HG03280 (cell line): ENCODE measurements at regions not wholly inside any gene's neighbourhood (a gene's known extent, or its start where the extent isn't known, plus 50 kb on each side); places are given as distances from the start of the nearest gene placed in this dataset.
"Not testable (repeated sequence)": the region's sequence is repeated elsewhere in the genome, so short reads cannot be mapped to it uniquely, and the experiment has no call there.

Experiments used
- ATAC-seq: cut with Tn5 transposase; IDR thresholded peaks from one replicate; pipeline ENCODE4 v1.9.1; 2021; ENCODE audit warnings: mild to moderate bottlenecking, moderate library complexity; ENCODE audit not compliant: unreplicated experiment

DNA sequence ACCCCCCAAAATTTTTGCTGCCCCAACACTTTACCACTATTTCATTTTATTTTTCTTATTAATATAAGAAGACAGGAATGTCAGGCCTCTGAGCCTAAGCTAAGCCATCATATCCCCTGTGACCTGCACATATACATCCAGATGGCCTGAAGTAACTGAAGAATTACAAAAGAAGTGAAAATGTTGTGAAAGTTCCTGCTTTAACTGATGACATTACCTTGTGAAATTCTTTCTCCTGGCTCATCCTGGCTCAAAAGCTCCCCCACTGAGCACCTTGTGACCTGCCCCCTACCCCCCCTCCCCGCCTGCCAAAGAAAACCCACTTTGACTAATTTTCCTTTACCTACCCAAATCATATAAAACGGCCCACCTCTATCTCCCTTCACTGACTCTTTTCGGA lies 200.3 kb upstream of the FKBP1C start:
- ATAC-seq = not testable (repeated sequence)

DNA sequence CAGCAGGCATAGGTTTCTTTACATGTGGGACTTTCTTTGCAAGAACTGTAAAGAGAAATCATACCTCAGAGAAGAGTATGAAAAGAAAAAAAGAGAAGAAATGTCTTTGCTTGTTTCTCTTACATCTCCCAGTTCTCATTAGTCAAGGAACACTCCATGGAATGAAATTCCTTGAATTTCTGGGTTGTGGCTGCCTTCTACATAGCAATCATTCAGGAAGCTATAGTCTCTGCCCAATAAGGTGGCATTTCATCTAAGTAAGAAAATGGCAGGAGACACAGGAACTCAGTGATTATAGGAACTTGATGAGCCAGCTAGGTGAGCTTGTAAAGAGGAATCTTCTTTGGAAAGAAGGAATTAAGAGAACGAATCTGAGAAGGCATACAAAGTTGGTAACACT lies 197.0 kb upstream of the FKBP1C start:
- no peak for ATAC-seq

- no peak for ATAC-seq
These were observed 188.6 kb upstream of the FKBP1C start for GRCh38 chr6:63022631-63023030.

- no peak for ATAC-seq
These were observed 187.5 kb upstream of the FKBP1C start for GRCh38 chr6:63023726-63024125.

GRCh38 chr6:63049216-63049615 lies 162.1 kb upstream of the FKBP1C start:
- ATAC-seq = no peak

- ATAC-seq = not testable (repeated sequence)
These were observed 158.1 kb upstream of the FKBP1C start for GRCh38 chr6:63053206-63053605.

- ATAC-seq = no peak
These were observed 152.7 kb upstream of the FKBP1C start for GRCh38 chr6:63058601-63059000.

DNA sequence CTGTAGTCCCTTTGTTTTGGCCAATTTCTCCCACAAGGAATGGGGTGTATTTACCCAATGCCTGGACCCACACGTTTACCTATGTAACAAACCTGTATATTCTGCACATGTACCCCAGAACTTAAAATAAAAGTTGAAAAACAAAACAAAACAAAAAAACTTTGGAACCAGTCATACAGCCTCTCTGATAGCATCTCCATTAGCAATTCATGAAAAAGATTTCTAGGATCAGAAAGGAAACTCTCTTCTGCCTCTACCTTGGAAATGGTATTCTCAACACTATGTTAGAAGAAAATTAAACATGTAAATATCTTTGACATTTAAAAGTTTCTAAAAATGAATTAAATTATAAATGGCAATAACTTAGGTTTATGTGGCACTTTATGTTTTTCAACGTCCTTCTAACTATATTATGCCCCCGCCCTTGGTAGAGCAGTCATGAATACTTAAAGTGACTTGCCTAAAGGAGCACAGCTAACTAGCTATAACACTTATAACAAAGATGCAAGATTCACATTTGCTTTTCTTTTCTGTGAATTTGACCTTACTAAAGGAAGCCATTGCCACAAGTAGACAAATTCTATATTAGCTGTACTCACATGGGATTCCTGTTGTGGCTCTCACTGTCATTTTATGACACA lies 147.5 kb upstream of the FKBP1C start:
- no peak for ATAC-seq

DNA sequence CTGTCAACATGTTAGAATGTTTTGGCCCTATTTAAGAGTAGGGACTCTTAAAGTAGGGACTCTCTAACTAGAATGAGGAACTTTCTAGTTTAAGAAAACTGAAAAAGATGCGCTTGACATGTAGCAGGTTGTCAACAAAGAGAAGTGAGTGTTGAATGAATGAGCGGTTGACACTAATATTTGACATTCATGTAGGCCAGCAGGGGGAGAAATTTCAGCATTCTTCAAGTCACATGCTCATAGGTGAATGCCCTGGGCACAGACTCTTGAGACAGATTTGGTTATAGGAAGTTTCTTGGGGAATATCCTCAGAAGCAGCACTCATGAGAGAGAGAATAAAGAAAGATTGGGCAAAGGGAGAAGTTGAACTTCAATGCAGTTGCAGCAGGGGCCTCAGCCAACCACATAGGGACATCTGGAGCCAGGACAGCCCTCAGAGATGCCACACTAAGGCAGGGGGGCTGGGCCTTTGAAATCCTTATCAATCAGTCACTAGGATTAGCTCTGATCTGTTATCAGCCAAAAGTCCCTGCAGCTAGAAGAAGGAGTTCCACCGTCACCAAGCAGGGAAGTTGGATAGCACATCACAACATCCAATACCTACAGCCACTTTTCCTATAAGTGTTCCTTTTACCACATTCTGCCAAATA lies 145.1 kb upstream of the FKBP1C start:
- ATAC-seq = peak; percentile 75

DNA sequence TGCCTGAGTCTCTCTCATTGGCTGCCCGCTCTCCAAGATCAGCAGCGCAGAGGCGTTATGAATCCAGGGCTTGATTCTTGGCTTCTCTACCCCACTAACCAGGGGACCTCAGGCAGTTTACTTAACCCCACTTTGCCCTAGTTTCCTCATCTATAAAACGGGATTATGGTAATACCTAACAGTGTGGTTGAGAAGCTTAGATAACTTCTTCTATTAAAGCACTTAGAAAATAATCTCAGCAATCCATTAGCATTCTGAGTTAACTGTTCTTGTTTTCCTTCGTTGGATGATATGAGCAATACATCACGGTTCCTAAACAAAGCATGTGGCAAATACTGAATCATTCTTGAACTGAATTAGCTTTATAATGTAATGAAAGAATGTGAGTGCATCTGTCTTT lies 116.3 kb upstream of the FKBP1C start:
- ATAC-seq = no peak

GRCh38 chr6:63097222-63097621 lies 114.0 kb upstream of the FKBP1C start:
- peak; percentile 48 for ATAC-seq

DNA sequence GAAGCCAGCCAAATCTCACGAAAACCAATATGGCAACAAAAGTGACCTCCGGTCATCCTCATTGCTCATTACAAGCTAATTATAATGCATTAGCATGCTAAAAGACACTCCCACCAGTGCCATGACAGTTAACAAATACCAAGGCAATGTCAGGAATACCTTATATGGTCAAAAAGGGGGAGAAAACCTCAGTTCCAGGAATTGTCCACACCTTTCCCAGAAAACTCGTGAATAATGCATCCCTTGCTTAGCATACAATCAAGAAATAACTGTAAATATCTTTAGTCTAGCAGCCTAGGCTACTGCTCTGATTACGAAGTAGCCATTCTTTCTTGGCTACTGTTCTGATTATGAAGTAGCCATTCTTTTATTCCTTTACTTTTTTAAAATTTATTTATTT lies 112.5 kb upstream of the FKBP1C start:
- ATAC-seq = no peak

DNA sequence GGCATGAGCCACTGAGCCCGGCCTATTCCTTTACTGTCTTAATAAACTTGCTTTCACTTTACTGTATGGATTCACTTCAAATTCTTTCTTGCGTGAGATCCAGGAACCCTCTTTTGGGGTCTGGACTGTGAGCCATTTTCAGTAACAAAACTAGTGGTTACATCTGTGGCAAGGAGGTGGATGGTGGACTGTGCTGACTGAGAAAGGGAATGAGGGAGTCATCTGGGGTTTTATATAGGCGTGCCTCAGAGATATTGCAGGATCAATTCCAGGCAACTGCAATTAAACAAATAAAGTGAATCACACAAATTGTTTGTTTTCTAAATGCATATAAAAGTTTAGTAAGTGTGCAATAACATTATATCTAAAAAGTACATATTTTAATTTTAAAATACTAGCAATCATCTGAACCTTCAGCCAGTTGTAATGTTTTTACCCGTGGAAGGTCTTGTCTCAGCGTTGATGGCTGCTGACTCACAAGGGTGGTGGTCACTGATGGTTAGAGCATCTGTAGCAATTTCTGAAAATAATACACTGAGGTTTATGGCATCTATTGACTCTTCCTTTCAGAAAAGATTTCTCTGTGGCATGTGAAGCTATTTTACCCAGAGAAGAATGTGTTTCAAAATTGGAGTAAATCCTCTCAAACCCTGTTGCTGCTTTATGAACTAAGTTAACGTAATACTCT lies 111.4 kb upstream of the FKBP1C start:
- no peak for ATAC-seq

GRCh38 chr6:63114610-63115211 lies 96.6 kb upstream of the FKBP1C start:
- ATAC-seq = no peak

DNA sequence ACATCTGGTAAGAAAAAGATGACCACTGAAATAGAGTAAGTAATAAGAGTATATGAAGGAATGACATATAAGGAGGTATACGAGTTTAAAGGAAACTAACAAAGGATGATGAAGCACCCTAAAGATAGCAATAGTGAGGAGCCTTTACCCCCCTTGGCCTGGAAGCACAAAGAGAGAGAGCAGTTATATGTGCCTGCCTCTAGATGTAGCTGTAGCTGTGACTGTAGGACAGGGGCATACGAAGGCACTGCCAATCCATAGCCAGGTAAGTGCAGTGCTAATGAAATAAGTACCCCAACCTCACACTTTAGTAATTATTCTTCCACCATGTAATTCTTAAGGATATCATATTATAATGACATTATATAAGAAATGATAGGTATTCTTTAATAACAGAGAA lies 90.1 kb upstream of the FKBP1C start:
- ATAC-seq = no peak

DNA sequence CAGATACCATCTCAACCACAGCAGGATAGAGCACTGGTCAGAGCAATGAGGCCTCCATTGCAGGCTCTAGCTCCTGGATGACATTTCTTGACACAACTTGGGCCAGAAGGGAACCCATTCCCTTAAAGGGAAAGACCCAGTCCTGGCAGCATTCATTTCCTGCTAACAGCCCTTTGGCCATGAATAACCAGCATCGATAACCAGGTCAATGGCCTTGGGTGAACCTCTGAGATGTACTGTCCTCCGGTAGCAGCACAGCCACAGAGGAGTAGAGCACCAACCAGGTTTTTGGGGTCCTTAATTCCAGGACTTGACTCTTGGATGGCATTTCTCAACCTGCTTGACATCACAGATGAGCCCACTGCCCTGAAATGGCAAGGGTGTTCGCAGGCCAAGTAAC lies 71.2 kb upstream of the FKBP1C start:
- ATAC-seq = no peak

DNA sequence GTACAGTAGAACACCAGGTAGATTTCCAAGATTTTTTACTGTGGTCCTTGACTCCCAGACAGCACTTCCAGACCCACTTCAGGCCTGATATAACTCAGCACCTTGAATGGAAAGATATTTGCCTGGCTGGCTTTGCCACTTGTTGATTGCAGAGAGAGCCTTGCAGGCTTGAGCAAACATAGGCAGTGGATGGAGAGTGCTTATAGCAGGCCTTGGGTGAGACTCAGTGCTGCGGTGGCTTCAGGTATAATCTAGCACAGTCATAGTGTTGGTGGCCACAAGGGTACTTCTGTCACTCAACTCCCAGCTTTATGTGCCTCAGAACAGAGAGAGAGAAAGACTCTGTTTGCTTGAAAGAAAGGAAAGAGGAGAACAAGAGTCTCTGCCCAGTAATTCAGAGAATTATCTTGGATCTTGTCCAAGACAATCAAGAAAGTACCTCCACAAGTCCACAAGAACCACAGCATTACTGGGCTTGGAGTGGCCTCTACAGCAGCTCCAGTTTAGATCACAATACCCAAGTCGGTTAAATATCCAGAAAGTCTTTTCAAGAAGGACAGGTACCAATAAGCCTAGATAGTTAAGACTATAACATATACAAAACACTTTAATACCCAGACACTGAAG lies 70.5 kb upstream of the FKBP1C start:
- ATAC-seq = no peak

- ATAC-seq = no peak
These were observed 61.5 kb upstream of the FKBP1C start for GRCh38 chr6:63149730-63150129.

- no peak for ATAC-seq
These were observed 56.7 kb upstream of the FKBP1C start for GRCh38 chr6:63154535-63154934.
